Effector CD4-positive, alpha-beta T cell (primary cell): ENCODE measurements at regions not wholly inside any gene's neighbourhood (a gene's known extent, or its start where the extent isn't known, plus 50 kb on each side); places are given as distances from the start of the nearest gene placed in this dataset.
"Not testable (repeated sequence)": the region's sequence is repeated elsewhere in the genome, so short reads cannot be mapped to it uniquely, and the experiment has no call there.

ENCODE experiments used
- DNase-seq: peaks from one replicate; pipeline ENCODE4 v3.0.0-alpha.2; 2020

GRCh38 chr5:82952326-82952725, 124.9 kb downstream of the TMEM167A start:
- DNase-seq = no peak

DNA sequence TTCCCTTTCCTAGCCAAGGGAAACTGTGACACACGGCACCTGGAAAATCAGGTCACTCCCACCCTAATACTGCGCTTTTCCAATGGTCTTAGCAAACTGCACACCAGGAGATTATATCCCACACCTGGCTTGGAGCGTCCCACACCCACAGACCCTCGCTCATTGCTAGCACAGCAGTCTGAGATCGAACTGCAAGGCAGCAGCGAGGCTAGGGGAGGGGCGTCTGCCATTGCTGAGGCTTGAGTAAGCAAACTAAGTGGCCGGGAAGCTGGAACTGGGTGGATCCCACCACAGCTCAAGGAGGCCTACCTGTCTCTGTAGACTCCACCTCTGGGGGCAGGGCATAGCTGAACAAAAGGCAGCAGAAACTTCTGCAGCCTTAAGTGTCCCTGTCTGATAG, 132.9 kb downstream of the TMEM167A start:
- not testable (repeated sequence) for DNase-seq

- no peak for DNase-seq
Observed at GRCh38 chr5:82942083-82942881, 134.9 kb downstream of the TMEM167A start.

GRCh38 chr5:82938901-82939725, 138.1 kb downstream of the TMEM167A start:
- no peak for DNase-seq

GRCh38 chr5:82932473-82933220, 144.5 kb downstream of the TMEM167A start:
- DNase-seq = not testable (repeated sequence)

DNA sequence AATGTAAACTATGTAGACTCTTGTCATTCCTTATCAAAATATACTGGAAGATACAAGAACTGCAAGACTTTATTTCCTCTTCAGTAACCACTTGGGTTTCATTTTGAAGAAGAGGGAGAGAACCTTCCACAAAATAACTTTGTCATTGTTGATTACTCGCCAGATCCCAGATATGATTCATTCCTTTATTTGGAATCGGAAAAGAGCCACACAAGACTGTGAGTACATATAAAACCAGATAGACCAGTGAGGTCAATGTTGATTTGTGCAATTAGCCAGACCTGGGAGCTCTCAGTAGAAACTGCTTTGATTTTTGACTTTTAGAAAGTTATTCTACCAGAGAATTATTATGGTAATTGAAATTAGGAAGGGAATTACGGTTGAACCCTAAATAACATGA, 146.1 kb downstream of the TMEM167A start:
- no peak for DNase-seq

GRCh38 chr5:82925061-82925411, 152.2 kb downstream of the TMEM167A start:
- DNase-seq = no peak

- no peak for DNase-seq
Observed at GRCh38 chr5:82924226-82925060, 152.8 kb downstream of the TMEM167A start.

DNA sequence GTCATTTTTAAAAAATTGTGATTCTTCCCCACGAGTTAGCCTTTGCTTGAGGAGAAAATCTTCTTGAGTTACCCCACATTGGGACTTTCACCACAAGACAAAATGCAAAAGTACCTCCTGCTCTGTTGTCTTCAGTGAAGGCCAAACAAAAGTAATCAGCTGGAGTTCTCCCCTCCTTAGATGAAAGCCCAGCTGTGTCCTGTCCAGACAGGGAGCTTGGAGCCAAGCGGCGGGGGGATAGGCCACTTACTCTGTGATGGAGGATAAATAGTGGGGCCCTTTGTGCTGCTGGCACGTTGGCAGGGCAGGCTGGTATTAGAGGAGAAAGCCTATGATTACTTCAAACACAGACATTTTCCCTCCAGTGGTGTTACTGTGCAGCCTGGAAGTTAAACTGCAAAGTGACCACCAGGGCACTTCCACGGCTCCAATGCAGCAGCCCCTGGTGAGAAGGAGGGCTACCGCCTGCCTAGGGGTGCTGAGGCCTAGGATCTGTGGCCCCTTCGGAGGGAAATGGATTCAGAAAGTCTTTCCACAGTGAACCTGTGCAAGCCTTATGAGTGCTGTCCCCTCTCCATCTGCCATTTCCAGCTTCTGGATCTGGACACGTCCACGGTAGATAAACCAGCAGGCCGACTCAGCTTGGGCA, 155.0 kb downstream of the TMEM167A start:
- no peak for DNase-seq

DNA sequence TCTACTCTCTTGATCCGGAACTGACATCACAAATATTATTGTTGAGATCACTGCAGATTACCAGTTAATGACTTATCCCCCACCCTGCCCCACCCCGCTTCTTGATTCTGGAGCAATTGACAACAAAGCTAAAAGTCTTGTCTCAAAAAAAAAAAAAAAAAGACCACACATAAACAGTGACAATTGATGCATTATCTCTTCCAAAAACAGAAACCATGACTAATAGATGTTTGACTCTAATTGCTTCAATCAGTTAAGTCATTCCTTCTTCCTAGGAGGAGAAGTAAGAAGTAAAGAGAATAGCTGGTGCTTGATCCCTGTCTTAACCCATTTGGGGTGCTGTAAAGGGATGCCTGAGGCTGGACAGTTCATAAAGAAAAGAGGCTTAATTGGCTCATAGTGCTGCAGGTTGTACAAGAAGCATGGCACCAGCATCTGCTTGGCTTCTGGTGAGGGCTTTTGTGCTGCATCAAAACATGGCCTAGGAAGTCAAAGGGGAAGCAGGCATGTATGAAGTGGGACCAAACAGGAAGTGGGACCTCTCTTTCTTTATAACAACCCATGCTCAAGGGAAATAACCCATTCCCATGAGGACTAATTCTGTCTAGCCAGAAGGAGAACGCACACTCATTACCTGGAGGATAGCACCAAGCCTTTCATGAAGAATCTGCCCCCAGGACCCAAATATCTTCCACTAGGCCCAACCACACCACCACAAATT, 158.7 kb downstream of the TMEM167A start:
- DNase-seq = no peak

GRCh38 chr5:82917584-82917983, 159.6 kb downstream of the TMEM167A start:
- DNase-seq = no peak

GRCh38 chr5:82913971-82914370, 163.2 kb downstream of the TMEM167A start:
- DNase-seq = no peak

DNA sequence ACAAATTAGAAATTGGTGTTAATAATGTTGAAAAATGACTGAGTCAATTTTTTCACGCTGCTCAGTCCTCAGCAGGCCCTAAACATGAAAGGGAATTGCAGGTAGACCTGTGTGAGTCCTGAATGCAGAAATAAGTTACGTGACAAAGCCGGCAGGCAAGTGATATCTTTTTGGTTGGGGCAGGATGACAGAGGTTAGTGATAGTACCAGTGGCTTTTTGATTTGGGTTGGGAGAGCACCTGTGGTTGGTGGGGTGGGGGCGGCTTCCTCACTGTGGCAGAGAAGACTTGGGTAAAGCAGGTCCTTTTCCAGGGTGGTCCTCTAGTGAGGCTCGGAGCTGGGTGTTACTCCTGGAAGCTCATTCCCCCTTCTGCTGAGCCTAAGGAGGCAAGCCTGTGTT, 164.7 kb downstream of the TMEM167A start:
- no peak for DNase-seq

- DNase-seq = no peak
Observed at GRCh38 chr5:82911910-82912309, 165.3 kb downstream of the TMEM167A start.

GRCh38 chr5:82910905-82911304, 166.3 kb downstream of the TMEM167A start:
- DNase-seq = no peak

DNA sequence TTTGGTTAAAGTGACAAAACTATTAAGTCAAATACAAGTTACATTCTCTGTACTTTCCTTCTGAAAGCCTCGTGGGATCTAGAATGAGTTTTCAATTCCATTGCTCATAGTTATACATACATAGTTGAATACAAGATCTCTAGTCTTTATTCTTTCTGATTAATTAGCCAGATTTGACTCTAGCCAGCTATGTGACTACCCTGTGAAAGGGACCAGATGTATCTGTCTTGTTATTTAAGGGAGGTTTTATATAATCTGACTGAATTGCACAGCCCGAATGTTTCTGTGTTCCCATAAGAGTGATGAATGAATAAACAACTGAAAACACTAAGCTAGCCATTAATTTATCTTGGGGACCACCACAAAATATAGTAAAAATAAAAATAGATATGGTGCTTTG, 166.7 kb downstream of the TMEM167A start:
- no peak for DNase-seq

- DNase-seq = no peak
Observed at GRCh38 chr5:82909771-82910170, 167.4 kb downstream of the TMEM167A start.

DNA sequence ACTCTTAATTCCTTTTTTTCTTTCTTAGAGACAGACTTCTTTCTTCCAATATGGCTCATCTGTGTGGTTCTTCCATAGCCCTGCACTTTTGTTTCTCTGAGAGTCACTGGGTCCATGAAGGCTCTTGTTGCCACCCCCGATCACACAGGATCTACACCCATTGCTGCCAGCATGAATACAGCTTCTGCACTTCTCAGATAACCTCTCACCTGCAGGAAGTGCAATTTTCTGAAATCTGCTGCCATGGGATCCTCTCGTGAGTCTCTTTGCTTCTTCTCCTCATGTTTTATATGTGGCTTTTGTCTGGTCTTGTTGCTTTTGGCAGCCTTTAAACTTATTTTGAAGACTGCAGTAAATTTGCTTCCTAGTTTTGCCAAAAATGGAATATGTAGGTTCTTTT, 171.2 kb downstream of the TMEM167A start:
- no peak for DNase-seq

- no peak for DNase-seq
Observed at GRCh38 chr5:82901281-82901888, 175.8 kb downstream of the TMEM167A start.

- DNase-seq = no peak
Observed at GRCh38 chr5:82894716-82895115, 182.5 kb downstream of the TMEM167A start.

GRCh38 chr5:82889088-82889487, 188.1 kb downstream of the TMEM167A start:
- DNase-seq = no peak
